ENCODE measurements at regions not wholly inside any gene's neighbourhood (a gene's known extent, or its start where the extent isn't known, plus 50 kb on each side); places are given as distances from the start of the nearest gene placed in this dataset.

- H3K4me3 ChIP-seq: peak overlapping the region; percentile 36; the same call in 1 of the 2 replicates
- no peak overlapping the region for H3K27ac ChIP-seq
- peak overlapping the region; percentile 85 for H3K4me2 ChIP-seq (ENCODE audit: unreplicated experiment)
- no peaks in the 10 kb centered on the region for H3K36me3 ChIP-seq (ENCODE audit: low read depth)
- H3K9me2 ChIP-seq (ENCODE audit: insufficient read depth): no peaks in the 10 kb centered on the region
- peak overlapping the region; percentile 54 for H2AFZ ChIP-seq
- H4K20me1 ChIP-seq (ENCODE audit: insufficient read depth): no peaks in the 10 kb centered on the region
- 16 to 21% methylated on average over 7 of the region's 7 CpGs for WGBS, 2 experiments (ENCODE audit: low coverage in 1 of 2, low lambda C conversion rate in 2 of 2, missing lambda C conversion rate in 2 of 2)
- no peak overlapping the region for H3K9ac ChIP-seq
- no peak for TF ChIP-seq EZH2 (IDR thresholded peaks at IDR 0.05; ENCODE audit: insufficient read depth, poor library complexity, severe bottlenecking)
- TF ChIP-seq EZH2phosphoT487 (IDR thresholded peaks at IDR 0.05; ENCODE audit: insufficient read depth, low read depth): no peak
- peak; percentile 57 for DNase-seq
- H3K79me2 ChIP-seq (ENCODE audit: insufficient read depth): no peaks in the 10 kb centered on the region
- no peaks in the 10 kb centered on the region for H3K4me1 ChIP-seq (ENCODE audit: insufficient read depth)
- no peaks in the 10 kb centered on the region for H3K27me3 ChIP-seq (replicated peaks; ENCODE audit: insufficient read depth)
- no peaks in the 10 kb centered on the region for H3K9me3 ChIP-seq (ENCODE audit: low read depth)
- in situ Hi-C loops (cut with MboI): no loop called here
- H3F3A ChIP-seq (ENCODE audit: insufficient read depth): no peaks in the 10 kb centered on the region
Measured at GRCh38 chr6:97440590-97441176, 157.7 kb upstream of the MMS22L start.

- H3K79me2 ChIP-seq (ENCODE audit: insufficient read depth): no peaks in the 10 kb centered on the region
- H3K4me2 ChIP-seq (ENCODE audit: unreplicated experiment): no peak overlapping the region
- no peaks in the 10 kb centered on the region for H3K9me2 ChIP-seq (ENCODE audit: insufficient read depth)
- H4K20me1 ChIP-seq (ENCODE audit: insufficient read depth): no peaks in the 10 kb centered on the region
- H3F3A ChIP-seq (ENCODE audit: insufficient read depth): no peaks in the 10 kb centered on the region
- no peak overlapping the region for H3K4me3 ChIP-seq
- H3K9ac ChIP-seq: no peak overlapping the region
- H3K27me3 ChIP-seq (replicated peaks; ENCODE audit: insufficient read depth): no peaks in the 10 kb centered on the region
- no peak for DNase-seq
- no peaks in the 10 kb centered on the region for H3K9me3 ChIP-seq (ENCODE audit: low read depth)
- no peak for TF ChIP-seq EZH2 (IDR thresholded peaks at IDR 0.05; ENCODE audit: insufficient read depth, poor library complexity, severe bottlenecking)
- no peak for TF ChIP-seq EZH2phosphoT487 (IDR thresholded peaks at IDR 0.05; ENCODE audit: insufficient read depth, low read depth)
- H2AFZ ChIP-seq: no peak overlapping the region
- 83 to 87% methylated on average over 5 of the region's 5 CpGs for WGBS, 2 experiments (ENCODE audit: low coverage in 1 of 2, low lambda C conversion rate in 2 of 2, missing lambda C conversion rate in 2 of 2)
- H3K4me1 ChIP-seq (ENCODE audit: insufficient read depth): no peaks in the 10 kb centered on the region
- H3K27ac ChIP-seq: no peak overlapping the region
- no peaks in the 10 kb centered on the region for H3K36me3 ChIP-seq (ENCODE audit: low read depth)
- in situ Hi-C loops (cut with MboI): no loop called here
Measured at GRCh38 chr6:97443408-97444080, 160.5 kb upstream of the MMS22L start.

DNA sequence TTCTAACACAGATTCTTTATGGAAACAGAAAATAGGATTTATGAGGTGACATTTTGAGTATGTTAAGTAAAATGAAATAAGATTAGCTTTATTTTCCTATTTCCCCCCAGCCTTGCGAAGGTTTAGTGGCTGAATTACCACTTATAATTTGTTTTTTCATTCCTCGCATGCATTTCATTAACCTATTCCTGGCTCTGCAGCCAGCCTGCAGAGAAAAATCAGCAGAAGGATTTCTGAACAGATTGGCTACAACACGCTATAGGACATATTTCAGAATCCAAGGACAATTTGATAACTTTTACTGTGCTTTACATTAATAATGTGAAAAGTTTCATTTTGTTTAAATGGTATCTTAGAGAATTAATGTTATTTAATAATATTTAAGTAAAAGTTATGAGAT, 162.4 kb upstream of the MMS22L start:
- Histone ChIP-seq H3F3A (ENCODE audit: insufficient read depth) (no peaks in the 10 kb centered on the region), H3K4me2 (ENCODE audit: unreplicated experiment) (no peak overlapping the region), H3K9me2 (ENCODE audit: insufficient read depth) (no peaks in the 10 kb centered on the region), H3K9me3 (ENCODE audit: low read depth) (no peaks in the 10 kb centered on the region), H3K79me2 (ENCODE audit: insufficient read depth) (no peaks in the 10 kb centered on the region), H3K4me1 (ENCODE audit: insufficient read depth) (no peaks in the 10 kb centered on the region), H4K20me1 (ENCODE audit: insufficient read depth) (no peaks in the 10 kb centered on the region), H3K4me3 (no peak overlapping the region), H2AFZ (no peak overlapping the region), H3K9ac (no peak overlapping the region), H3K36me3 (ENCODE audit: low read depth) (no peaks in the 10 kb centered on the region), H3K27ac (no peak overlapping the region), H3K27me3 (replicated peaks; ENCODE audit: insufficient read depth) (no peaks in the 10 kb centered on the region)
- no peak for DNase-seq
- no peak for TF ChIP-seq EZH2 (IDR thresholded peaks at IDR 0.05; ENCODE audit: insufficient read depth, poor library complexity, severe bottlenecking)
- no peak for TF ChIP-seq EZH2phosphoT487 (IDR thresholded peaks at IDR 0.05; ENCODE audit: insufficient read depth, low read depth)
- WGBS, 2 experiments (ENCODE audit: low coverage in 1 of 2, low lambda C conversion rate in 2 of 2, missing lambda C conversion rate in 2 of 2): 69 to 71% methylated on average over 3 of the region's 3 CpGs
- in situ Hi-C loops (cut with MboI): no loop called here

DNA sequence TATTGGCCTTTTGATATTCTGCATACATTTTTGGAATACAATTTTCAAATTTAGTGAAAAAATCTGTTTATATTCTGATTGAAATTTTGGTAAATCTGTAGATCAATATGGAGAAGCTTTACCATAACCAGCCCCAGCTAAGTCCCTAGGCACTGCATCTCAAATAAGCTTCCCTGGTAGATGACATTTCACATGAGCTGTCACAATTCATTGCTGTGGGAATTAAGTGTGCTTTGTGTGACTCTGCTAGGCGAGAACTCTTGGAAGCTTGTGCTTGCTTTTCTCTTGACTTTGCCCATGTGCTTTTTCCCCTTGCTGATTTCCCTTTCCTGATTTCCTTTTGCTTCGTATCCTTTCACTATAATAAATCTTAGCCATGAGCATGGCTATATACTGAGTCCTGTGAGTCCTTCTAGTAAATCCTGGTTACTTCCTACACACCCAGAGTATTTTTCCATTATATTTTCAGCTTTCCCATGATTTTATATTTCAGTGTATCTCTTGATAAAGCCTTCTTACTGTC, 166.5 kb upstream of the MMS22L start:
- TF ChIP-seq EZH2phosphoT487 (IDR thresholded peaks at IDR 0.05; ENCODE audit: insufficient read depth, low read depth) (no peak), EZH2 (IDR thresholded peaks at IDR 0.05; ENCODE audit: insufficient read depth, poor library complexity, severe bottlenecking) (no peak)
- 34 to 51% methylated on average over 2 of the region's 2 CpGs for WGBS, 2 experiments (ENCODE audit: low coverage in 1 of 2, low lambda C conversion rate in 2 of 2, missing lambda C conversion rate in 2 of 2)
- Histone ChIP-seq H3K79me2 (ENCODE audit: insufficient read depth) (no peaks in the 10 kb centered on the region), H3K27ac (no peak overlapping the region), H3F3A (ENCODE audit: insufficient read depth) (no peaks in the 10 kb centered on the region), H3K4me1 (ENCODE audit: insufficient read depth) (no peaks in the 10 kb centered on the region), H2AFZ (no peak overlapping the region), H3K9ac (no peak overlapping the region), H3K27me3 (replicated peaks; ENCODE audit: insufficient read depth) (no peaks in the 10 kb centered on the region), H3K36me3 (ENCODE audit: low read depth) (no peaks in the 10 kb centered on the region), H3K4me3 (no peak overlapping the region), H3K4me2 (ENCODE audit: unreplicated experiment) (no peak overlapping the region), H3K9me3 (ENCODE audit: low read depth) (no peaks in the 10 kb centered on the region), H4K20me1 (ENCODE audit: insufficient read depth) (no peaks in the 10 kb centered on the region), H3K9me2 (ENCODE audit: insufficient read depth) (no peaks in the 10 kb centered on the region)
- in situ Hi-C loops (cut with MboI): no loop called here
- no peak for DNase-seq

All from GM23248 (cell line).